ENCODE measurements at regions not wholly inside any gene's neighbourhood (a gene's known extent, or its start where the extent isn't known, plus 50 kb on each side); places are given as distances from the start of the nearest gene placed in this dataset.

- Mint-ChIP-seq H3K4me3 (no peak overlapping the region), H3K4me1 (ENCODE audit: low read depth) (peaks cover 17% of the 10 kb centered on the region), H3K9me3 (ENCODE audit: insufficient read depth) (peaks cover 21% of the 10 kb centered on the region), H3K36me3 (ENCODE audit: low read depth) (peaks cover 30% of the 10 kb centered on the region), H3K27ac (no peak overlapping the region), H3K27me3 (ENCODE audit: low read depth) (no peaks in the 10 kb centered on the region)
- ChIA-PET CTCF (interaction anchor here (3.0 kb wide), 1 partner anchor 69 kb away, joined by 9 read pairs; no protein-coding TSS in a partner anchor), POLR2A (no interaction called here)
- DNase-seq: no peak
- no peak for ATAC-seq
Observed at GRCh38 chr1:172810480-172811175, 151.7 kb downstream of the FASLG start.

- H3K27ac Mint-ChIP-seq: no peak overlapping the region
- DNase-seq: no peak
- H3K4me1 Mint-ChIP-seq (ENCODE audit: low read depth): peaks cover 22% of the 10 kb centered on the region
- ATAC-seq: no peak
- peaks cover 24% of the 10 kb centered on the region for H3K9me3 Mint-ChIP-seq (ENCODE audit: insufficient read depth)
- no peaks in the 10 kb centered on the region for H3K27me3 Mint-ChIP-seq (ENCODE audit: low read depth)
- POLR2A ChIA-PET: no interaction called here
- H3K4me3 Mint-ChIP-seq: no peak overlapping the region
- CTCF ChIA-PET: interaction anchor here (1.5 to 3.0 kb wide), 2 partner anchors 33 to 70 kb away, joined by 4 to 9 read pairs; no protein-coding TSS in a partner anchor
- peaks cover 34% of the 10 kb centered on the region for H3K36me3 Mint-ChIP-seq (ENCODE audit: low read depth)
Observed at GRCh38 chr1:172811694-172812093, 152.8 kb downstream of the FASLG start.

- ATAC-seq: peak; percentile 33
- no peak for DNase-seq
- POLR2A ChIA-PET: no interaction called here
- Mint-ChIP-seq H3K27me3 (ENCODE audit: low read depth) (no peaks in the 10 kb centered on the region), H3K36me3 (ENCODE audit: low read depth) (peaks cover 36% of the 10 kb centered on the region), H3K9me3 (ENCODE audit: insufficient read depth) (peaks cover 24% of the 10 kb centered on the region), H3K27ac (no peak overlapping the region), H3K4me1 (ENCODE audit: low read depth) (peaks cover 26% of the 10 kb centered on the region), H3K4me3 (no peak overlapping the region)
- CTCF ChIA-PET: interaction anchor here (1.4 to 3.0 kb wide), 3 partner anchors 34 to 390 kb away, joined by 4 to 9 read pairs (median 4); no protein-coding TSS in a partner anchor
Observed at GRCh38 chr1:172812118-172812517, 153.2 kb downstream of the FASLG start.

- Mint-ChIP-seq H3K9me3 (ENCODE audit: insufficient read depth) (peaks cover 24% of the 10 kb centered on the region), H3K36me3 (ENCODE audit: low read depth) (peaks cover 34% of the 10 kb centered on the region), H3K27me3 (ENCODE audit: low read depth) (no peaks in the 10 kb centered on the region), H3K4me3 (no peak overlapping the region), H3K27ac (no peak overlapping the region), H3K4me1 (ENCODE audit: low read depth) (peaks cover 33% of the 10 kb centered on the region)
- ChIA-PET POLR2A (no interaction called here), CTCF (interaction anchor here (1.4 to 1.5 kb wide), 2 partner anchors 35 to 389 kb away, joined by 4 read pairs; no protein-coding TSS in a partner anchor)
- no peak for ATAC-seq
- DNase-seq: no peak
Observed at GRCh38 chr1:172813330-172813729, 154.4 kb downstream of the FASLG start.

- H3K9me3 Mint-ChIP-seq (ENCODE audit: insufficient read depth): peaks cover 24% of the 10 kb centered on the region
- ATAC-seq (no peak), DNase-seq (no peak)
- ChIA-PET POLR2A (no interaction called here), CTCF (no interaction called here)
- H3K27me3 Mint-ChIP-seq (ENCODE audit: low read depth): no peaks in the 10 kb centered on the region
- H3K4me3 Mint-ChIP-seq: no peak overlapping the region
- no peak overlapping the region for H3K27ac Mint-ChIP-seq
- peaks cover 35% of the 10 kb centered on the region for H3K36me3 Mint-ChIP-seq (ENCODE audit: low read depth)
- peaks cover 44% of the 10 kb centered on the region for H3K4me1 Mint-ChIP-seq (ENCODE audit: low read depth)
Observed at GRCh38 chr1:172814428-172814827, 155.5 kb downstream of the FASLG start.

- no peak for ATAC-seq
- peaks cover 37% of the 10 kb centered on the region for H3K36me3 Mint-ChIP-seq (ENCODE audit: low read depth)
- CTCF ChIA-PET: interaction anchor here (1.2 to 4.8 kb wide), 3 partner anchors 11 to 72 kb away, joined by 3 to 48 read pairs (median 3); no protein-coding TSS in a partner anchor
Observed at GRCh38 chr1:172815740-172816139, 156.8 kb downstream of the FASLG start.

GRCh38 chr1:172818841-172819527 is 160.1 kb downstream of the FASLG start:
- CTCF ChIA-PET: interaction anchor here (0.9 to 4.8 kb wide), 9 partner anchors 9 to 384 kb away, joined by 3 to 48 read pairs (median 5); no protein-coding TSS in a partner anchor
- peaks cover 14% of the 10 kb centered on the region for H3K9me3 Mint-ChIP-seq (ENCODE audit: insufficient read depth)
- H3K4me1 Mint-ChIP-seq (ENCODE audit: low read depth): peaks cover 49% of the 10 kb centered on the region
- ATAC-seq (peak; percentile 80), DNase-seq (peak; percentile 60)
- peak overlapping the region; percentile 53 for H3K4me3 Mint-ChIP-seq
- no peaks in the 10 kb centered on the region for H3K27me3 Mint-ChIP-seq (ENCODE audit: low read depth)
- POLR2A ChIA-PET: interaction anchor here (0.6 to 1.4 kb wide), 8 partner anchors 11 to 1049 kb away, joined by 3 to 6 read pairs (median 3); partner anchors contain the start of genes GAS5 and ZBTB37
- peak overlapping the region; percentile 93 for H3K27ac Mint-ChIP-seq
- H3K36me3 Mint-ChIP-seq (ENCODE audit: low read depth): peaks cover 25% of the 10 kb centered on the region

More at GRCh38 chr1:172815740-172816139, 156.8 kb downstream of the FASLG start:
- H3K4me1 Mint-ChIP-seq (ENCODE audit: low read depth): peaks cover 54% of the 10 kb centered on the region
- POLR2A ChIA-PET: no interaction called here
- H3K27me3 Mint-ChIP-seq (ENCODE audit: low read depth): no peaks in the 10 kb centered on the region
- no peak for DNase-seq
- H3K4me3 Mint-ChIP-seq: no peak overlapping the region
- H3K9me3 Mint-ChIP-seq (ENCODE audit: insufficient read depth): peaks cover 24% of the 10 kb centered on the region
- H3K27ac Mint-ChIP-seq: no peak overlapping the region

GRCh38 chr1:172820475-172821158 is 161.7 kb downstream of the FASLG start:
- Mint-ChIP-seq H3K9me3 (ENCODE audit: insufficient read depth) (peaks cover 3% of the 10 kb centered on the region), H3K4me3 (no peak overlapping the region), H3K27me3 (ENCODE audit: low read depth) (no peaks in the 10 kb centered on the region), H3K27ac (no peak overlapping the region), H3K4me1 (ENCODE audit: low read depth) (peaks cover 52% of the 10 kb centered on the region), H3K36me3 (ENCODE audit: low read depth) (peaks cover 16% of the 10 kb centered on the region)
- no peak for DNase-seq
- no peak for ATAC-seq
- ChIA-PET CTCF (interaction anchor here (1.3 to 4.8 kb wide), 3 partner anchors 41 to 77 kb away, joined by 4 to 48 read pairs (median 23); no protein-coding TSS in a partner anchor), POLR2A (no interaction called here)

GRCh38 chr1:172821609-172822274 is 162.8 kb downstream of the FASLG start:
- CTCF ChIA-PET: interaction anchor here (1.3 to 2.3 kb wide), 2 partner anchors 77 to 381 kb away, joined by 4 to 11 read pairs; no protein-coding TSS in a partner anchor
- Mint-ChIP-seq H3K4me1 (ENCODE audit: low read depth) (peaks cover 49% of the 10 kb centered on the region), H3K9me3 (ENCODE audit: insufficient read depth) (no peaks in the 10 kb centered on the region), H3K4me3 (no peak overlapping the region), H3K27me3 (ENCODE audit: low read depth) (no peaks in the 10 kb centered on the region), H3K36me3 (ENCODE audit: low read depth) (peaks cover 9% of the 10 kb centered on the region), H3K27ac (no peak overlapping the region)
- POLR2A ChIA-PET: no interaction called here
- DNase-seq: no peak
- ATAC-seq: no peak

GRCh38 chr1:172822886-172823285 is 164.0 kb downstream of the FASLG start:
- peaks cover 40% of the 10 kb centered on the region for H3K4me1 Mint-ChIP-seq (ENCODE audit: low read depth)
- H3K4me3 Mint-ChIP-seq: no peak overlapping the region
- H3K9me3 Mint-ChIP-seq (ENCODE audit: insufficient read depth): no peaks in the 10 kb centered on the region
- DNase-seq (no peak), ATAC-seq (no peak)
- ChIA-PET POLR2A (interaction anchor here (1.0 kb wide), 1 partner anchor 78 kb away, joined by 3 read pairs; no protein-coding TSS in a partner anchor), CTCF (interaction anchor here (1.0 to 2.3 kb wide), 5 partner anchors 44 to 380 kb away, joined by 3 to 11 read pairs (median 8); no protein-coding TSS in a partner anchor)
- no peak overlapping the region for H3K27ac Mint-ChIP-seq
- H3K27me3 Mint-ChIP-seq (ENCODE audit: low read depth): no peaks in the 10 kb centered on the region
- peaks cover 5% of the 10 kb centered on the region for H3K36me3 Mint-ChIP-seq (ENCODE audit: low read depth)

GRCh38 chr1:172823534-172823933 is 164.6 kb downstream of the FASLG start:
- Mint-ChIP-seq H3K9me3 (ENCODE audit: insufficient read depth) (no peaks in the 10 kb centered on the region), H3K27ac (no peak overlapping the region), H3K36me3 (ENCODE audit: low read depth) (peaks cover 5% of the 10 kb centered on the region), H3K4me1 (ENCODE audit: low read depth) (peaks cover 36% of the 10 kb centered on the region), H3K27me3 (ENCODE audit: low read depth) (no peaks in the 10 kb centered on the region), H3K4me3 (no peak overlapping the region)
- DNase-seq: no peak
- ChIA-PET CTCF (interaction anchor here (1.2 to 5.8 kb wide), 4 partner anchors 45 to 379 kb away, joined by 3 to 108 read pairs (median 9); no protein-coding TSS in a partner anchor), POLR2A (interaction anchor here (1.0 kb wide), 1 partner anchor 79 kb away, joined by 3 read pairs; no protein-coding TSS in a partner anchor)
- no peak for ATAC-seq

Data from activated CD8-positive, alpha-beta T cell treated with anti-CD3 and anti-CD28 coated beads, Interleukin-2, amount 10 ng/mL, durations not matched to agents 7 days and 5 days (primary cell).